Ishikawa (cell line): ENCODE measurements at regions not wholly inside any gene's neighbourhood (a gene's known extent, or its start where the extent isn't known, plus 50 kb on each side); places are given as distances from the start of the nearest gene placed in this dataset.

Experiments used
- CEBPB ChIP-seq: IDR thresholded peaks from 2 replicates; pipeline ENCODE4 v1.6.1; 2012
- CREB1 ChIP-seq: IDR thresholded peaks from 2 replicates; pipeline ENCODE4 v1.6.1; 2012; ENCODE audit warnings: low read depth
- EGR1 ChIP-seq: IDR thresholded peaks from 2 replicates; pipeline ENCODE4 v1.6.1; 2012
- EP300 ChIP-seq: IDR thresholded peaks from 2 replicates; pipeline ENCODE4 v1.6.1; 2012; ENCODE audit warnings: borderline replicate concordance
- FOXM1 ChIP-seq: IDR thresholded peaks from 2 replicates; pipeline ENCODE4 v1.6.1; 2012; ENCODE audit warnings: low read depth, borderline replicate concordance
- MAX ChIP-seq: IDR thresholded peaks from 2 replicates; pipeline ENCODE4 v1.6.1; 2012
- NFIC ChIP-seq: IDR thresholded peaks from 2 replicates; pipeline ENCODE4 v1.6.1; 2012
- RAD21 ChIP-seq: IDR thresholded peaks from 2 replicates; pipeline ENCODE4 v1.6.1; 2012; ENCODE audit warnings: low read depth
- TAF1 ChIP-seq: IDR thresholded peaks from 2 replicates; pipeline ENCODE4 v1.6.1; 2012; ENCODE audit warnings: low read depth, mild to moderate bottlenecking
- TEAD4 ChIP-seq: IDR thresholded peaks from 2 replicates; pipeline ENCODE4 v1.6.1; 2012
- YY1 ChIP-seq: IDR thresholded peaks from 2 replicates; pipeline ENCODE4 v1.6.1; 2012; ENCODE audit warnings: low read depth
- ZBTB7A ChIP-seq: IDR thresholded peaks from 2 replicates; pipeline ENCODE4 v1.6.1; 2012; ENCODE audit warnings: low read depth
- TF ChIP-seq, protein P1 (sequence below): IDR thresholded peaks from 2 replicates; pipeline ENCODE4 v1.6.1; 2012; ENCODE audit warnings: low read depth, mild to moderate bottlenecking

DNA sequence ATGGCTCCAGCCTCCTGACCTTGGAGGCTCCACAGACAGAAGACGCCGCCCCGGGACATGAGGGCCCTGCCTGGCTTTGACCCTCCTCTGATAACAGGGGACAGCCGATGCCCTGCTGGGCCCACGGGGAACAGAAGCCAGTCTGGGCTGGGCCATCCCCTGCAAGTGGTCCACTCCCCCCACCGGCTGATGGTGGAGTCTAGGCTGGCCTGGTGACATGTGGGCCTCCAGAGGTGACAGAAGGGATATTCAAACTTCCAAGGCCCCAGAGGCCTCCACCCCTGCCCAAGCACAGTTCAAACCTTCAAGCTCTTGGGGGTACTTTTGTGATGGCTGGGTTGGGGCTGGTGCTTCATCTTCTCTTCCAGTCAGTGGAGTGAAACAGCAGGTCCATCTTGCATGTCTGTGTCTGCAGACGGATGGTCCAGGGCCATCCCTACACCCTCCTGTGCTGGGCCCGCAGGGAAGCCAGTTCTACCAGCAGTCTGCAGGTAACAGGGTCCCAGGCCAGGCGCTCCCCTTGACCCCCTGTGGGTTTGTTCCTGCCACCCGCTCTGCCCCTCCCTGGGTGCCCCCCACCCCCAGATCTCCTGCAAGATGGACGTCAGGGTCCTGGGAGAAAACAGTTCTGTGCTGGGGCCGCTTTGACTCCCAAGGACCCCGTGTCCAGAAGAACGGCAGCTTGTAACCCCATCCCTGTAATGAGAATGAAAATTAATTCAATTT lies 929.9 kb downstream of the BRD1 start:
- no peak for TF ChIP-seq ZBTB7A
- TF ChIP-seq EP300 = no peak
- TF ChIP-seq CREB1 = no peak
- TF ChIP-seq TAF1 = no peak
- TF ChIP-seq NFIC = no peak
- TF ChIP-seq YY1 = no peak
- TF ChIP-seq CEBPB = no peak
- TF ChIP-seq, protein P1, sequence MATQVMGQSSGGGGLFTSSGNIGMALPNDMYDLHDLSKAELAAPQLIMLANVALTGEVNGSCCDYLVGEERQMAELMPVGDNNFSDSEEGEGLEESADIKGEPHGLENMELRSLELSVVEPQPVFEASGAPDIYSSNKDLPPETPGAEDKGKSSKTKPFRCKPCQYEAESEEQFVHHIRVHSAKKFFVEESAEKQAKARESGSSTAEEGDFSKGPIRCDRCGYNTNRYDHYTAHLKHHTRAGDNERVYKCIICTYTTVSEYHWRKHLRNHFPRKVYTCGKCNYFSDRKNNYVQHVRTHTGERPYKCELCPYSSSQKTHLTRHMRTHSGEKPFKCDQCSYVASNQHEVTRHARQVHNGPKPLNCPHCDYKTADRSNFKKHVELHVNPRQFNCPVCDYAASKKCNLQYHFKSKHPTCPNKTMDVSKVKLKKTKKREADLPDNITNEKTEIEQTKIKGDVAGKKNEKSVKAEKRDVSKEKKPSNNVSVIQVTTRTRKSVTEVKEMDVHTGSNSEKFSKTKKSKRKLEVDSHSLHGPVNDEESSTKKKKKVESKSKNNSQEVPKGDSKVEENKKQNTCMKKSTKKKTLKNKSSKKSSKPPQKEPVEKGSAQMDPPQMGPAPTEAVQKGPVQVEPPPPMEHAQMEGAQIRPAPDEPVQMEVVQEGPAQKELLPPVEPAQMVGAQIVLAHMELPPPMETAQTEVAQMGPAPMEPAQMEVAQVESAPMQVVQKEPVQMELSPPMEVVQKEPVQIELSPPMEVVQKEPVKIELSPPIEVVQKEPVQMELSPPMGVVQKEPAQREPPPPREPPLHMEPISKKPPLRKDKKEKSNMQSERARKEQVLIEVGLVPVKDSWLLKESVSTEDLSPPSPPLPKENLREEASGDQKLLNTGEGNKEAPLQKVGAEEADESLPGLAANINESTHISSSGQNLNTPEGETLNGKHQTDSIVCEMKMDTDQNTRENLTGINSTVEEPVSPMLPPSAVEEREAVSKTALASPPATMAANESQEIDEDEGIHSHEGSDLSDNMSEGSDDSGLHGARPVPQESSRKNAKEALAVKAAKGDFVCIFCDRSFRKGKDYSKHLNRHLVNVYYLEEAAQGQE = no peak
- no peak for TF ChIP-seq TEAD4
- no peak for TF ChIP-seq RAD21
- TF ChIP-seq EGR1 = no peak
- TF ChIP-seq MAX = no peak
- TF ChIP-seq FOXM1 = no peak
